NCI-H146 treated with DMSO at 0.1 percent for 48 hours (cell line): ENCODE measurements at regions not wholly inside any gene's neighbourhood (a gene's known extent, or its start where the extent isn't known, plus 50 kb on each side); places are given as distances from the start of the nearest gene placed in this dataset.

Experiments used
- DNase-seq: peaks from one replicate; lab custom pipeline; 2025; ENCODE audit not compliant: unreplicated experiment; lab: John Stamatoyannopoulos, UW

DNA sequence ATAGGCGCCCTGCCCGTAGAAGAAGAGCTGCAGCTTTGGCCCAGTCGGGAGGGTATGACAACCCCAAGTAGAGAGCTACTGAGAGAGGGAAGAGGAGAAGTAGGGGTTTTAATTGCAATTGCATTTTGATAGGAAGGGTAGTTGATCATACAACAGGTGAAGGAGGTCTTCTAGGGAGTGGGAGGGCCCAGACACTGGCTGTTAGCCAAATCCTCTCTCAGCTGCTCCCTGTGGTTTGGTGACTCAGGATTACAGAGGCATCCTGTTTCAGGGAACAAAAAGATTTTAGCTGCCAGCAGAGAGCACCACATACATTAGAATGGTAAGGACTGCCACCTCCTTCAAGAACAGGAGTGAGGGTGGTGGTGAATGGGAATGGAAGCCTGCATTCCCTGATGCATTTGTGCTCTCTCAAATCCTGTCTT lies 408.9 kb upstream of the THBS1 start:
- DNase-seq = peak; percentile 29

DNA sequence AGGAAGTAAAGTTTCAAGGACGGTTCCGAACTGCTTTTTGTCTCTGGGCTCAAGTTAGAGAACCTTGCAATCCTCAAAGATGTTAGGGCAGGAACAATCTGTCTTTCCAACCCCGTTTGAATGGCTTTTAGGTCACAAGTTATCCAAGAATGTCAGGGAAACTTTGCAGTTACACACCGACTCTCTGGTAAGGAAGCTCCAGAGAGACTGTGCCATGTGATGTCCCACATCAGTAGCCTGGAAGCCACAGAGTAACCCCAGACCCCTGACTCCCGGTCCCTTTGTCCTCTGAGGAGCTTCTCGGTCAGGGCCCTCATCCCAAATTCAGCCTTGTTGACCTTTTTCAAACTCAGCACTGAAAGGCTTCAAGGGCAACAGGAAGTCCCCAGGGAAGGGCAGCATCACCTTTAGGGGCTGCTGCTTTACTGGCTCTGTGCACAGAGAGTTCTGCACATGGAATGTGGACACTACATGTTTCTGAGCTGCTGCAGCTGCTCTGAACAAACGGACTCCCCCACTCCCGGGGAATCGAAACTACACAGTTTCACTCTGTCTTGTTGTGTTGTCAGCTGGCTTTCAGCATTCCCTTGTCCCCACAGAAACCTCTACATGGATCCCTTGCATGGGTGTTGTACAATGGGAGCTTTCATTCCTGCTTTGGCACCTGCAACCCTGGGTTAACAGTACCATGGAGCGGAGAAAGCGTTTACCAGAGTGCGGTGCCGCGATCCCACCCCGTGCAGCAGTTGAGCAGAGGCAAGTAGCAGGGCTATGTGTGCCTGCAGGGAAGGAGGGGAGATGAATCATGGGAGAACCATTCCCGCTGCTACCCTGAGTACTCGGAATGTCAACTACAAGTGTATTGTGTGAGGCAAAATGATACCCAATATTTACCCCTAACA lies 408.2 kb upstream of the THBS1 start:
- no peak for DNase-seq

DNA sequence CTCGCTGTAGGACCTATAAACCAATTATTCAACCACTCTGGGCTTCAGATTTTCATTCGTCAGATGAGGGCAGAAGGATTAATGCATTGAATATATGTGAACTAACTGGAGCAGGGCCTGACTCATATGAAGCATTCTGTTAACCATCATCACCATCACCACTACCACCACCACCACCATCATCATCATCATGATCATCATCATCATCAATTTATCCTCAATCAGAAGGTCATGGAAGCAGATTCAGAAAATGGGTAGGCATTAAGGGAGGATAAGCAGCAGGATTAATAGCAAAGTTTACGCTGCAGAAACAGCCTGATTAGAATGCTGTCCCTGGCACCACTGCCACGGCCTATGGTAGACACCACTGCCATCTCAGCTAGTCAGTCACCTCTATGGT lies 407.5 kb upstream of the THBS1 start:
- no peak for DNase-seq

DNA sequence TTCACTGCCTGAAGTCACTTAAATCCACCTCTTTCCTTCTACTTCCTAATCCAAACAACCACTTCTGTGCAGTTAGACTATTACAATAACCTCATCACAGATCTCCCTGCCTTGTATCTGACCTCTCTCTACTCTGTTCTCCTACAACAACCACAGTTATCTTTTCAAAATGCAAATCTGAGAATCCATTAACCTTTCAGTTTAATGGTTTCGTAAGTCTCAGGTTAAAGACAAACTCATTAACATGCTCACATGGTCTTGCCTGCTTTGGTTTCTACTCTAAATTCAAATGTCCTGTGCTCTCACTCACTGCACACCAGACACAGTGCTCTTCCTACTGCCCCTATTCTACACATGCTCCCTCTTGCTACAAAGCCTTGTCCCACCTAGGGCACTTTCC lies 406.5 kb upstream of the THBS1 start:
- DNase-seq = no peak

DNA sequence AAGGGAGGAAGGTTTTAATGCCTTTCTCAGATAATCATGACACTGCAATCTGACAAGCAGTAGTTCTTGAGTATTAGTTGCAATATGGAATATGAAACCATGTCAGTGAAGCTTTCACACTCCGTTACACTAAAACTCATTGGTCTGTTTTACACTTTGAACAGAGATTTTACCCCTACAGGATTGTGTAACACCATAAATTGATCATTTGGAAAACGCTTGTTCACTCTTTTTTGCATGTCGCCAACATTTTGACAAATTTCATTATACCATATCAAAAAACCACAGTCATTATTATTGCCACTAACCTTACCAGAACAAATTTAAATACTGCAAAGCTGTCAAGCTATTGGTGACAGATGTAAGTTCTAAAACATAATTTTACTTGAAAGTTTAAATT lies 404.8 kb upstream of the THBS1 start:
- DNase-seq = no peak

DNA sequence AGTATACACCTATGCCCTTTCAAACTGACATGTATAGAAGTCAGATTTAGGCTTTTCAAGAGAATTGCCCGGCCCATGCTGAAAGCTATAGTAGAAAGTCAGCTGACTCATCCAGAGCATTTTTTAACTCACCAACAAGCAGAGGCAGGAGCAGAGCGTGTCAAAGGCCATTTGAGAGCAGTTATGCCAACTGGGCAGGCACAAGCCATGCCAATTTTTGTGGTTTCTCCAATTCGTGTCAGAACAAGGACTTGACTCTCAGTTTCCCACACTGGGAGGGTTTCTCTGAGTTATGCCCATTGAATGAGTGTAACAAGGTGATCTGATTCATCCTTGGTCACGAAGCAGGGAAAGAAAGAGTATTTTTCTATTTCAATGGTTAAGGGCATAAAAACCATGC lies 403.3 kb upstream of the THBS1 start:
- no peak for DNase-seq

GRCh38 chr15:39180030-39180429 lies 400.8 kb upstream of the THBS1 start:
- DNase-seq = no peak

GRCh38 chr15:39180483-39180933 lies 400.4 kb upstream of the THBS1 start:
- DNase-seq = no peak

DNA sequence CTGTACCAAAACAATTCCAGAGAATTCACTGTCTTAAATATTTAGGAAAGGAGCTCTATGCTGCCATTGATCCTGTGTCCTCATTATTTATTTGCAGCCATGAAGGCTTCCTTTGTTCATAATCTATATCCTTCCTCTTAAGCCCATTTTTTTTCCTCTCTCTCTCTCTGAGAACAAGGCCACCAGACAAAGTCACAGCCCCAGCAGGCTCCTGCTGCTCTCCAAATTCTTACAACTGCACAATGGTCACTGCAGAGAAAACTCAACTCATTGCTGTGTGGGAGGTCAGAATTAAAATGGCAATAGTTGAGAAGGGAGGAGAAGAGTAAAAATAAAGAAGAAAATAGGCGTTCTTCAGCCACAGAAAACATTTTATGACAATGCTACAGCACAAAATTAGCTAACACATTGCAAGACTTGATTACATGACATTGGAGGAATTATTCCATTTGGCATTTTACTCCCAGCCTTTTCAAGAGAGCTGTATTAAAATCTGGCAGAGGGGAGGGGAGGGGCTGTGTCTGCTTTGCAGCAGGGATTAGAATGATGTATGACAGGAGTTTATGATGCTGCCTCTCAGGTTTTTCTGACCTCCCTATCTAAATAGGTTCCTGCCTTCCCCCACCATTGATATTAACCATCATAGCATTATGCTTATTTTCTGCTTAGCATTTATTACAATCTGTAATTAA lies 399.7 kb upstream of the THBS1 start:
- DNase-seq = no peak

DNA sequence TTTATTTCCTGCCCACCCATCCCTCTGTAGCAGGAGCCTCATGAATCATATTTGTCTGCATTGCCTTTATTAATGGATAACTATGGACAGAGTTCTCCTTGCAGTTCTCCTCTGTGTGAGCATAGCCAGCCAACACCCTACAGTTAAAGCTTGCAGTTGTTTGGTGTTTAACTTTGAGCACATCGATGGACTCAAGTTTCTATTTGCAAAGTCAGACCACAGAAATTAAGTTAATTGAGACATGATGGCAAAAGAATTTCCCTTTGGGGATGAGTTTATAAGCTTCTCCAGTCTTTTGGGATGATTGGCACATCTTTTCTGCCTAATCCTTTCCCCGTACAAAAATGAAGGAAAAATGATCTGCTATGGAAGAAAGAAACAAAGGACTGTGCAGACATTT lies 398.9 kb upstream of the THBS1 start:
- DNase-seq = no peak

DNA sequence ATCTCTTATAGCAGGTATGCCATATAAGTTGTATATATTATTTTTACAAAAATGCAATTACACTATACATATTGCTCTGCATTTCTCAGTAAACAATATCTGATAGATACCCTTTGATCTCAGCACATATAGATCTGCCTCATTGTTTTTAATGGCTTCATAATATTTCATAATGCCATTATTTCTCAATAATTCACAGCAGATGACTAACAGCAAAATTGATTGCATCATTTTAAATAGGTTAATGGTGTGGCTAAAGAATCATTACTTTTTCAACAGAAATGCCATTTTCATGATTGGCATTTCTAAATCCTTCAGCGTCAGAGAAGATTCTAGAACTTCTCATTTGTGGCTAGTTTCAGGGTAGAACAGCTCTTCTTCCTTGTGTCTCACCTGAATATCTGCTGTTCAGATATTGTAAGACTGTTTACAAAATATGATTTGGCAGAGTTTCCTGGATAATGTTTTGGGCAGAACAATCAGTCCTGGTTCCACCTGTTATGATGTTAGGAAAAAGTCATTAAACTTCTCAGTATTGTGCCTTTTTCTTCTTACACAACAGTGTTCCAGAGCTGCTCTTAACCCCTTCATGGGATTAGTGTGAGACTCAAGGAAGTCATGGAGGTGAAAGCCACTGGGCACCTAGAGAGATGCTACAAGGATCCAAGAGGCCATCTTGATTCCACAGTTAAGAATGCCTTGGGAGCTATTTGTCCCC lies 397.6 kb upstream of the THBS1 start:
- no peak for DNase-seq

DNA sequence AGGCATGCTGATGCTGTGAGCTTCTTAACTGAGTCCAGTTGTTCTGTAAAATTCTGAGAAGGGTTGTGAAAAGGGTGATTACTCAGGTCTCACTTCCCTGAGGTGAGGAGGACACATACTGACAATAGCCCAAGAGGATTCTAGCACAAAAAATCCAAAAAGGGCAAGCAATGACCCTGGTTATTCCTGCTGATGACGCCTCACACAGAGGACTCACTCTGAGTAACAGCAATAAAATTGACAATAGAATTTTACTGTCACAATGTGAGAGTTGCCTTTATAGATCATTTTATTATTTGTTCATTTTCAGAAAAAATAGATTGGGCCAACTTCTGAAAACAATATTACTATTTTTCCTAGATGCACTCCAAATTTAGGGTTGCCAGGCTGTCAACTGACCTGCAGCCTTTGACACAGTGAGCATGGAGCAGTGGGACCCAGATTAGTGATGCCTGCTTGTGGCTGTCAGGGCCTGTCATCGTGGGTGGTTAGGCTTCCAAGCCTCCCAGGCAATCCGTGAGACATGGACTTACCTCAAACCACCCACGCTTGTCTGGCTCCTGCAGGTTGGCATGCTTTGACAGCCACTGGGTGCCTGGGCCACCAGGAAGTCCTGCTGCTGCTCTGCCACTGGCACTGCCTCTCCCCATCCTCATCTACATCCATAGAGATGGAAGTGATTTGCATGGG lies 396.0 kb upstream of the THBS1 start:
- no peak for DNase-seq

DNA sequence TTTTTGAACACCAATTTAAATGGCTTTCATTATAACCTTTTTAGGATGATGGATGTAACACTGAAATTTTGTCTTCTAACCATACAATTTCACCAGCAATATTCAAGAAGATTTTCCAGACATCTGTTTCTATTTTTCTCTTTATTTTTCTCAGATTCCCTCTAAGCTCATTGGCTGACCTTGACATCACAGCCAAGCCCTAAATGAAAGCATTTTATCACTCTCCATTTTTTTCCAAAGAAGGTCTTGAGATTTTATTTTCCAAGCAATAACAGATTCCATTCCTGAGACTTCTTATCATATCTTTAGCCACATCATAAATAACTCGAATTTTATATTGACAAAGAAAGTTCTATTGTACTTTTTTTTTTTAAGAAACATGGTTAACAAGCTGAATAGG lies 392.6 kb upstream of the THBS1 start:
- DNase-seq = no peak

DNA sequence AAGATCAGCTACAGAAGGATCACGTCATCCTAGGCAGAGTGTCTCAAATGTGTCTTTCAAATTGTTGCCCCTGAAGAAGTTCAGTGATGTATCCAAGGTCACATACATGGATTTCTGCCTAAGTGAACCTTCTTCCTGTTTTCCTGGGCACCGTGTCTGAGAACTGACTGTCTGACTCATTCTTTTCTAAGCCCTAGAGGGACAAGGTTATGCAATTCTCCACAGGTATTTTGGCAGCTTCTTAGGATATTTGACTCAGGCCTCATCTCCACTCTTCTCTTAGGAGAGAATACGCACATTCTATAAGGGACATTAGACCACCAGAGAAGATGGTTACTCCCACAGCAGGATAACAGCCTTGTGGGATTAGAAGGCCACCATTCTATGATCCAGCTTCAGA lies 391.9 kb upstream of the THBS1 start:
- DNase-seq = no peak

- no peak for DNase-seq
Observed at GRCh38 chr15:39191871-39192291, 389.0 kb upstream of the THBS1 start.

GRCh38 chr15:39192351-39192750 lies 388.5 kb upstream of the THBS1 start:
- no peak for DNase-seq

GRCh38 chr15:39192979-39193560 lies 387.8 kb upstream of the THBS1 start:
- no peak for DNase-seq

DNA sequence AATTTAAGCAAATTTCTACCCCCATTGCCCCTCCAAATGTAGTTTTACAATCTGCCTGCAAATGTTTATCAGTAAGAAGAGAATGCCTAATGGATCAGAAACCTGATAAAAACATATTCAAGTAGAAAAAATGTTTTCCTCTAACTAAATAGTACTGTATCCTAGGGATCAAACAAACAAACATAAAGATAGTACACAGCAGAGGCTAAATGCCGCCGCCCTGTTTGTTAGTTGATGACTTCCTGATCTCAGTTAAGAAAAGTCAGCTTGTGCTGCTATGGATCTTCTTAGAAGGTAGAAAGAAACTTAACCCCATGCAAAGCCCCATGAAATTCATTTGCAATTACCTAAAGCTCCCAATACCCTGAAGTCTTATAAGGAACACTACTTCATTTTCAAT lies 387.3 kb upstream of the THBS1 start:
- no peak for DNase-seq

DNA sequence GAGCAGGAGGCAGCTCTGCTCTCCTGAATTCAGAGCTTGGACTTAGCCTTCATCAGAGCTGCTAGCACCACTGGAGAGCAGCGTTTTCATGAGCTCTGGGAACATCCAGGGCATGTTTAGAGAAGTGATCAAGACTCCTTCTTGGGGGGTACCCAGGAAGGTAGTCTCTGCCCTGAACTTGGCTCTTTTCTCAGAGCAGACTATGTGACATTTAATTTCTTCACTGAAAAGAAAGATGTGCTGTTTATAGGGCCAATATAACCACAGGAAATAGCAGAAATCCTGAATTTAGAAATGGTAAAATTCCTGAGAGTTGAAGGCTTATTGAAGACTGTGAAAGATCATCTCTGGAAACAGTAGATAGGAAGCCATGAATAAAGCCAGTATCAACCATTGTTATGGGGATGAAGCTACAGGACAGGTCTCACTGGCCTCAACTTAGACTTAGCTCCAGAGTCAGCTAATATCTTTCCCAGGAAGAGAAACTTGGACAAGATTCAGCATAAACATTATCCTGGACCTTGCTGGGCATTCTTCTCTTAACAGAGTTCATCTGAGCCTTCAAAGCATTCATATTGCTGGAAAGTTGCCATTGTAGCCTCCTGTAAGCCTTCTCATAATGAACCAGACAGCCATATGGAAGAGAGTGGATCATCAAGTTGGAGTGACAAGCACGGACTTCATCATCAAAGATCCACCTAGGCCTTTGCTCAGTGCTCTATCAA lies 386.6 kb upstream of the THBS1 start:
- DNase-seq = no peak

GRCh38 chr15:39195961-39196486 lies 384.9 kb upstream of the THBS1 start:
- no peak for DNase-seq
